Astrocyte of the cerebellum (primary cell): ENCODE measurements at regions not wholly inside any gene's neighbourhood (a gene's known extent, or its start where the extent isn't known, plus 50 kb on each side); places are given as distances from the start of the nearest gene placed in this dataset.
"Not testable (repeated sequence)": the region's sequence is repeated elsewhere in the genome, so short reads cannot be mapped to it uniquely, and the experiment has no call there.

Source experiments
- DNase-seq: peaks from one replicate; pipeline ENCODE4 v3.0.0-alpha.2; 2011; ENCODE audit warnings: low read depth
- H3K4me3 ChIP-seq: 2 replicates; pipeline ENCODE4 v1.5.1; 2011; ENCODE audit warnings: mild to moderate bottlenecking, low read depth, low read length, moderate library complexity
- in situ Hi-C: cut with HindIII; loops from 2 replicates; pipeline ENCODE4 v1.10.0; 2017; ENCODE audit warnings: low sequenced_read_pairs
- TF ChIP-seq, protein P1 (sequence below): IDR thresholded peaks from 2 replicates; pipeline ENCODE4 v1.5.1; 2012; ENCODE audit warnings: low read length, low read depth, moderate library complexity, mild to moderate bottlenecking; ENCODE audit errors: missing control alignments

DNA sequence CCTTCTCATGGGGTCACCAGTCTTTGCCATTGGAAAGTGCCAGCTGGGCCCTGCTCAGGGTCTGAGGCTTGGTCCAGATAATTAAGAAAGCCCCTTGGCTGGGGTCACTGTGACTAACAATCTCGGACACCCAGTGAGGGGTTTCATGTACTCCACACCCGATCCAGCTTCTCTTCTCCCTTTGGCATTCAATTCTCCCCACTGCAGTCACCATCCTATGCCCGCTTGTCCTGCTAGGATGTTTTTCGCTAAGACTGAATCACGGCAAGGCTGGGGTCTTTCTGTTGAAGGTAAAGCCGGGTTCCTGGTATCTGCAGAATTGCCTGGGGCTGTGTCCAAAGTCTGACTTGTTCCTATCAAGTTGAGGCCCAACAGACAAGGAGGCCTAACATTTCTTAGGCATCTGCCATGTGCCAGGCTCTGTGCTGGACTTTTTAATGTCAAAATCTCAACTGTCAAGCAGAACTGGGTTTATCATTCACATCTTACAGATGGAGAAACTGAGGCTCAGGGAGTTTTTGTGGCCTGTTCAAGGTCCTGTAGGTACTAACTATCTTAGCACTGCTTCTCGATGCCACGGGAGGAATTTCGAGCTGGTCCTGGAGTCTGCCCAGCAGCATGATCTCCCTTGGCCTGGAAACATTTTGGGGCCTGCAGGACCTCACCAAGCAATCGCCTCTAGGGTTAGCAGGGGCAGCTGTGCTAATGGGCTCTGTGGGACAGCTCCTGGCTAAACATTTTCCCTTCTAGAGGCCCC, 142.0 kb upstream of the ALDH1B1 start:
- DNase-seq, result no peak
- H3K4me3 ChIP-seq, result no peak overlapping the region
- in situ Hi-C loops, result no loop called here
- TF ChIP-seq, protein P1, sequence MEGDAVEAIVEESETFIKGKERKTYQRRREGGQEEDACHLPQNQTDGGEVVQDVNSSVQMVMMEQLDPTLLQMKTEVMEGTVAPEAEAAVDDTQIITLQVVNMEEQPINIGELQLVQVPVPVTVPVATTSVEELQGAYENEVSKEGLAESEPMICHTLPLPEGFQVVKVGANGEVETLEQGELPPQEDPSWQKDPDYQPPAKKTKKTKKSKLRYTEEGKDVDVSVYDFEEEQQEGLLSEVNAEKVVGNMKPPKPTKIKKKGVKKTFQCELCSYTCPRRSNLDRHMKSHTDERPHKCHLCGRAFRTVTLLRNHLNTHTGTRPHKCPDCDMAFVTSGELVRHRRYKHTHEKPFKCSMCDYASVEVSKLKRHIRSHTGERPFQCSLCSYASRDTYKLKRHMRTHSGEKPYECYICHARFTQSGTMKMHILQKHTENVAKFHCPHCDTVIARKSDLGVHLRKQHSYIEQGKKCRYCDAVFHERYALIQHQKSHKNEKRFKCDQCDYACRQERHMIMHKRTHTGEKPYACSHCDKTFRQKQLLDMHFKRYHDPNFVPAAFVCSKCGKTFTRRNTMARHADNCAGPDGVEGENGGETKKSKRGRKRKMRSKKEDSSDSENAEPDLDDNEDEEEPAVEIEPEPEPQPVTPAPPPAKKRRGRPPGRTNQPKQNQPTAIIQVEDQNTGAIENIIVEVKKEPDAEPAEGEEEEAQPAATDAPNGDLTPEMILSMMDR, result no peak

DNA sequence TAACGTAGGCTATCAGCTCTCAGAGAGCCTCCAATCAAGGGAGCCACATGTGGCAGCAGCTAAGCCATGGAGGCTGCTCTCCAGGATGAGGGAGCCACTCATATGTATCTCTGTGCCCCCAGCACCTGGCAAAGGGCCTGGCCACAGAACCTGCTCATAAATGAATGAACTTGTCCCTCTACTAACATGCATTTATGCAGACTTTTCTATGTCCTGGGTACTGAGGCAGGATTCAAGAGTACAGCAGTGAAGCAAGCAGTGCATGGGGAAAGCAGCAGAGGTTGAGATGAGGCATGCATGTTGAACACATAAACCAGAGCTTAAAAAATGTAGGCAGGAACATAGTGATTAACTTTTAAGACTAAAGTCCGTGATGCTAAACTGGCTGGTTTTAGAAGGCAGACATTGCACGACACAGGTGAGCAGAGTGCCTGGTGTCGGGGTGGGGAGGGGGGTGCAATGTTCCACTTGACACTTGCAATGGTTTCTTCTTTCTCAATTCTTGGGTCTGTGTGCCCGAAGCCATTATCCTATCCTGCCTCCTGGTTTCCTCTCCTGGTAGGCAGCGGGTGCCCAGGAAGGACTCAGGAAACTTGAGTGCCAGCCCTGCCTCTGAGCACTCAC, 142.8 kb upstream of the ALDH1B1 start:
- in situ Hi-C loops, result loop anchor here (5.0 to 25.0 kb wide), 2 partner anchors 63 to 337 kb away; partner anchors contain the start of gene SLC25A51
- H3K4me3 ChIP-seq, result no peak overlapping the region
- no peak for DNase-seq
- TF ChIP-seq, protein P1, result no peak

DNA sequence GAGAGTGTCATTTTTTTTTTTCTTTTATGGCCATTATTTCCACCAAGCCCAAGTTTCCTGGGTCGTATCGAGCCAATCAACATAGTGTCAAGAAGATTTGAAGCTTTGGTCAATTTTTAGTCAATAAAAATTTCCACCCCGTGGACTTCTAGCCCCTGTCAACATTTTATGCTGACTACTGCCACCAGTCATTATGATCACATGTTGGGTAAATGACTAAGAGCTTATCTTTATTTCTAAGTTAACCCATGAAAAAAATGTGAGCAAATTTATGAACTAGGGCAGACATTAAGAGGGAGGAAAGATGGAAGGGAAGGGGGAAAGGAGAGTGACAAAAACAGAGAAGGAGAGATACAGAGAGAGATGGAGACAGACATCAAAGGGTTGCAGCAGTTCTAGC, 143.5 kb upstream of the ALDH1B1 start:
- H3K4me3 ChIP-seq, result no peak overlapping the region
- TF ChIP-seq, protein P1, result no peak
- in situ Hi-C loops, result loop anchor here (5.0 to 25.0 kb wide), 2 partner anchors 63 to 337 kb away; partner anchors contain the start of gene SLC25A51
- DNase-seq, result no peak

DNA sequence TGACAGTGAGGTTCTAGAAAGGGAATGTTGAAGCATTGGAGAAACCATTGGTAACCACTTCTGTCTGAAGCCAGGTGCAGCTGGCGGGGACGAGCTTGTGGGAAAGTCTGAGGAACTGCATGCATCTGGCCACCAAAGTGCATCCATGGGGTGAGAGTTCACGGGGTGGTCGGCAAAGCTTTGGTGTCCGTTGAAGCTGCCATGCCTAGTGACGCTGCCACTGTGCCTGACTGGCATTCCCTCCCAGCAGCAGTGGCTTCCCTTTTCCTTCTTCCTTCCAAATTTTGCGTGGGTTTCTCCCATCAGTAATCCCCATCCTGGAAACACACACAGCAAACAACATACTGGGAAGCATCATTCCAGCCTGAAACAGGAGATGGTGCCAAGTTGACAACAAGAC, 145.7 kb upstream of the ALDH1B1 start:
- H3K4me3 ChIP-seq, result no peak overlapping the region
- TF ChIP-seq, protein P1, result no peak
- in situ Hi-C loops, result loop anchor here (5.0 to 25.0 kb wide), 2 partner anchors 65 to 335 kb away; partner anchors contain the start of gene SLC25A51
- DNase-seq, result no peak

DNA sequence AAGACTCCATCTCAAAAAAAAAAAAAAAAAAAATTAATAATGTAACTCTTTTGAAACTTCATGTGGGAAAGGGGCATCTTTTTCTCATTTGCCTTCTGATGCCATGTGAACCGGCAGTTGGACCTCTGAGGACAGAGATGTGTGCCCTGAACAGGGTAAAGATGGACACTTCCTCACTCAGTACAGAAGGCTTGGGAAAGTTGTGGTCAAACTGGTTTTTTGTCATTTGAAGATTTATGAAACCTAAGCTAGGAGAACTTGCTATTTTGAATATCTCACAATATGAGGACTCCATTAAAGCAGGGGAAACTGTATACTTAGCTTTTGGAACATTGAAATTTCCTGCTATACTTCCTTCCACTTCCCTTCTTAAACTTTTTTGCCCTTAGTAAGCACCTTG, 147.5 kb upstream of the ALDH1B1 start:
- in situ Hi-C loops, result loop anchor here (5.0 to 25.0 kb wide), 2 partner anchors 67 to 333 kb away; partner anchors contain the start of gene SLC25A51
- TF ChIP-seq, protein P1, result no peak
- DNase-seq, result no peak
- no peak overlapping the region for H3K4me3 ChIP-seq

DNA sequence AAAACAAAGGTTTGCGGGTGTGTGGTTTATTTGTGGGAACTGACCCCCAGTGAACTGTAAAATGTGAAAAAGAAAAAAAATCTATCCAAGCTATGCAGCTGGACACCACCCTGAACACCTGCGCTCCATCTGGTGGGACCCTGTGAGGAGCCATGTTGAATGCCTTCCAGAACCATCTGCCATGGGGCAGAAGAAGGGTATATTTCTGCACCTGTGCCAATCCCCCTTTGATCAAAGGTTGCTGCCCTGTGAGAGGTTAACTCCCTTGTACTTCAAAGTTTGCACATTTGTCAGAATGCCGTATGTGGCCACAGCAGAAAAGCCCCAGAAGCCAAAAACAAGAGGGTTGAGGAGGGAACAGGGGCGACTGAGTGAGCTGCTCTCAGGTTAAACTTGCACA, 148.5 kb upstream of the ALDH1B1 start:
- in situ Hi-C loops, result loop anchor here (25.0 kb wide), 1 partner anchor 332 kb away; the partner anchor contains the start of gene SLC25A51
- TF ChIP-seq, protein P1, result no peak
- no peak for DNase-seq
- H3K4me3 ChIP-seq, result no peak overlapping the region

DNA sequence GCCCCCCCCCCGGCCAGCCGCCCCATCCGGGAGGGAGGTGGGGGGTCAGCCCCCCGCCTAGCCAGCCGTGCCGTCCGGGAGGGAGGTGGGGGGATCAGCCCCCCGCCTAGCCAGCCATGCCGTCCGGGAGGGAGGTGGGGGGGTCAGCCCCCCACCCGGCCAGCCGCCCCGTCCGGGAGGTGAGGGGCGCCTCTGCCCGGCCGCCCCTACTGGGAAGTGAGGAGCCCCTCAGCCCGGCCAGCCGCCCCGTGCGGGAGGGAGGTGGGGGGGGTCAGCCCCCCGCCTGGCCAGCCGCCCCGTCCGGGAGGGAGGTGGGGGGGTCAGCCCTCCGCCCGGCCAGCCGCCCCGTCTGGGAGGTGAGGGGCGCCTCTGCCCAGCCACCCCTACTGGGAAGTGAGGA, 150.4 kb upstream of the ALDH1B1 start:
- in situ Hi-C loops, result loop anchor here (25.0 kb wide), 1 partner anchor 330 kb away; the partner anchor contains the start of gene SLC25A51
- not testable (repeated sequence) for H3K4me3 ChIP-seq, DNase-seq
